AG09309 (cell line): ENCODE measurements at regions not wholly inside any gene's neighbourhood (a gene's known extent, or its start where the extent isn't known, plus 50 kb on each side); places are given as distances from the start of the nearest gene placed in this dataset.

ENCODE experiments used
- DNase-seq: peaks from one replicate; pipeline ENCODE4 v3.0.0-alpha.2; 2010; ENCODE audit warnings: low read depth
- H3K4me3 ChIP-seq: 2 replicates; pipeline ENCODE4 v1.5.1; 2011; ENCODE audit warnings: mild to moderate bottlenecking, low read depth, low read length, moderate library complexity; ENCODE audit not compliant: control insufficient read depth
- TF ChIP-seq, protein P1 (sequence below): IDR thresholded peaks from 2 replicates; pipeline ENCODE4 v1.5.1; 2011; ENCODE audit warnings: mild to moderate bottlenecking, low read depth, low read length, inconsistent platforms; ENCODE audit not compliant: insufficient read depth, control insufficient read depth; ENCODE audit errors: missing control alignments

GRCh38 chr16:73321853-73322252 lies 273.9 kb upstream of the ZFHX3 start:
- no peak overlapping the region for H3K4me3 ChIP-seq
- TF ChIP-seq, protein P1, sequence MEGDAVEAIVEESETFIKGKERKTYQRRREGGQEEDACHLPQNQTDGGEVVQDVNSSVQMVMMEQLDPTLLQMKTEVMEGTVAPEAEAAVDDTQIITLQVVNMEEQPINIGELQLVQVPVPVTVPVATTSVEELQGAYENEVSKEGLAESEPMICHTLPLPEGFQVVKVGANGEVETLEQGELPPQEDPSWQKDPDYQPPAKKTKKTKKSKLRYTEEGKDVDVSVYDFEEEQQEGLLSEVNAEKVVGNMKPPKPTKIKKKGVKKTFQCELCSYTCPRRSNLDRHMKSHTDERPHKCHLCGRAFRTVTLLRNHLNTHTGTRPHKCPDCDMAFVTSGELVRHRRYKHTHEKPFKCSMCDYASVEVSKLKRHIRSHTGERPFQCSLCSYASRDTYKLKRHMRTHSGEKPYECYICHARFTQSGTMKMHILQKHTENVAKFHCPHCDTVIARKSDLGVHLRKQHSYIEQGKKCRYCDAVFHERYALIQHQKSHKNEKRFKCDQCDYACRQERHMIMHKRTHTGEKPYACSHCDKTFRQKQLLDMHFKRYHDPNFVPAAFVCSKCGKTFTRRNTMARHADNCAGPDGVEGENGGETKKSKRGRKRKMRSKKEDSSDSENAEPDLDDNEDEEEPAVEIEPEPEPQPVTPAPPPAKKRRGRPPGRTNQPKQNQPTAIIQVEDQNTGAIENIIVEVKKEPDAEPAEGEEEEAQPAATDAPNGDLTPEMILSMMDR, result no peak
- no peak for DNase-seq

DNA sequence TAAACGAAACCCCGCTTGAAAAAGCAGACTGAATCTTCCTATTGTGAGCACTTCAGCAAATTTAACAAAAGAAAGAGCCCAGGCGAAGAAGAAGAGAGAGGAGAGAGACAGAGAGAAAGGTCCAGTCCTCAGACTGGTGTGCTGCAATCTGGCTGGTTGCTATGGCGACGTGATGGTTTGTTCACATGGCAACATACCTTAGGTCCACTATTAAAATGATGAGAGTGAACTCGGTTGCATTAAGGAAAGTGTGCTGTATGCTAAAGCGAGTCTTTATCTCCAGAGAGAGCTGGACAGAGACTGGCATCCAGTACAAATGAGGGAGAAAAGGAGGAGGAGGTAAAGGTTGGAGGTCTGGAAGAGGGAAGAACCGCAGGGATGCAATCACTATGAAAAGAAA lies 271.8 kb upstream of the ZFHX3 start:
- TF ChIP-seq, protein P1, result no peak
- H3K4me3 ChIP-seq, result no peak overlapping the region
- no peak for DNase-seq

DNA sequence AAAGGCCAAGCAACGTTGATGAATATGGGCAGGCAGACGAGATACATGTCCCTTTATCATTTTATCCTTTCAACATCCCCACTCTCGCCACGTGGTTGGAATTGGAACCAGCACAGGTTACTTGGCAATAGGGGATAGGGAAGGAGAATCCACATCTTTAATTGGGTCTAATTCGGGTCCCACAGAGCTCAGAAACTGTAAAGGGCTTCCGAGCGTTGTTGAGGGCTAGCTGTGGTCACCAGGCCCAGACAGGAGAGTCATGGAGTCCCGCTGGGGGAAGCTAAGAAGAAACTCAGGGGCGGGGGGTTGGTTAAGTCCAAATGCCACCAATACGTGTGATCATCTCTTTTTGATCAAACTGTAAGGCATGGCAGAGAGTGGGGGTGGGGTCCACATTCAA lies 271.3 kb upstream of the ZFHX3 start:
- TF ChIP-seq, protein P1, result no peak
- no peak overlapping the region for H3K4me3 ChIP-seq

DNA sequence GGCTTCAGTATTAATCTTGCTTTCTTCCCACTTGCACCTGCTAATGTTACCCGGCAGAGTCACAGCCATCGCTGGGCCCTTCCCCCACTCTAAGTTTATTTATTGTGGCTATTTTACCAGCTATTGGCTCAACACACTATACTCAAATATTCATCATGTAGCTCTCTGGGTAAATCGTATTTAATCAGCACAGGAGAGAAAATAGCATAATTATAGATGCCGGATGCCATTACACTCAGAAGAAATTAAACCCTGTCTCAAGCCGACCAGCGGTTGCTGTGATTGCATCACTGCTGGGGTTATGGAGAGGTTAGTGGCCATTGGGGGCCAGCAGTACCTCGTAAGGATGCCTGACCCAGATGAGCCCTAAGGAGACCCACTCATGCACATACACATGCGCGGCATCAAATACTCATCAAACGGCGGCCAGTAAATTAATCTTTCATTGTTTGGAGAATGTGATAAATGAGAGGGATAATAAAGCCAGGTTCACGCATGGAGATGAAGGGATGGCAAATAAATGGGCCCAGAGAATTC lies 269.5 kb upstream of the ZFHX3 start:
- H3K4me3 ChIP-seq, result no peak overlapping the region
- DNase-seq, result no peak
- TF ChIP-seq, protein P1, result no peak

More for the DNA sequence above, 271.3 kb upstream of the ZFHX3 start:
- no peak for DNase-seq

- DNase-seq, result no peak
- H3K4me3 ChIP-seq, result no peak overlapping the region
- TF ChIP-seq, protein P1, result no peak
These were observed 267.7 kb upstream of the ZFHX3 start for GRCh38 chr16:73315645-73316044.

DNA sequence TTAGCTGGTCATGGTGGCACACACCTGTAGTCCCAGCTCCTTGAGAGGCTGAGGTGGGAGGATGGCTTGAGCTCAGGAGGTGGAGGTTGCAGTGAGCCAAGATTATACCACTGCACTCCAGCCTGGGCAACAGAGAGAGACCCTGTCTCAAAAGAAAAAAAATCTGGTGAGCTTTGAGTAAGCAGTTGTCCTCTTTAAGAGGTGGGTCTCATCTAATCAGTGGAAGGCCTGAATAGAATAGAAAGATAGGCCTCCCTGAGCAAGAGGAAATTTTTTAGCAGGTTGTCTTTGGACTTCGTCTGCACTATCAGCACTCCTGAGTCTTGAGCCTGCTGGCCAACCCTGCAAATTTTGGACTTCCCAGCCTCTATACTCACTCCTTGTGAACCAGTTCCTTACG lies 266.0 kb upstream of the ZFHX3 start:
- no peak for DNase-seq
- TF ChIP-seq, protein P1, result no peak
- no peak overlapping the region for H3K4me3 ChIP-seq
